ENCODE measurements at regions not wholly inside any gene's neighbourhood (a gene's known extent, or its start where the extent isn't known, plus 50 kb on each side); places are given as distances from the start of the nearest gene placed in this dataset.
A peak's percentile ranks its signal among the peaks of the same experiment; 100 is the strongest.

GRCh38 chr19:28939236-28939635 is 273.7 kb downstream of the UQCRFS1 start:
- H4K20me1 ChIP-seq (ENCODE audit: control insufficient read depth, insufficient read depth, insufficient read length): no peaks in the 10 kb centered on the region
- H3K4me2 ChIP-seq (ENCODE audit: insufficient read depth, insufficient read length, low read length): no peak overlapping the region
- H4K91ac ChIP-seq (ENCODE audit: insufficient read length, low read depth, low read length): no peak overlapping the region
- no peak overlapping the region for H2AFZ ChIP-seq (ENCODE audit: low read length)
- H3K23ac ChIP-seq (ENCODE audit: insufficient read length, low read depth, low read length): no peak overlapping the region
- no peak for DNase-seq
- H3K56ac ChIP-seq (ENCODE audit: insufficient read length, low read depth, low read length): no peak overlapping the region
- Mint-ChIP-seq H3K27me3 (ENCODE audit: low read depth) (peaks cover 8% of the 10 kb centered on the region; the same call in 1 of the 2 replicates), H3K9me3 (no peaks in the 10 kb centered on the region), H3K27ac (peak overlapping the region in 1 of 3 experiments; percentile 78; a peak in 1 of 7 replicates), H3K4me3 (no peak overlapping the region), H3K36me3 (ENCODE audit: insufficient read depth in 1 of 3, low read depth in 3 of 3) (peaks cover 0 to 2% (median 0%) of the 10 kb centered on the region in 3 experiments; a peak in 1 of 7 replicates), H3K4me1 (no peaks in the 10 kb centered on the region)
- no peaks in the 10 kb centered on the region for H3K79me1 ChIP-seq (ENCODE audit: insufficient read depth, low read depth, low read length, poor library complexity, severe bottlenecking)
- no peak for TF ChIP-seq CTCF (conservative IDR thresholded peaks at IDR 0.05)
- no peaks in the 10 kb centered on the region for H3K9me3 ChIP-seq (ENCODE audit: control insufficient read depth, low read depth, low read length)
- no peaks in the 10 kb centered on the region for H3K27me3 ChIP-seq (ENCODE audit: insufficient read depth, low read length)
- no peaks in the 10 kb centered on the region for H3K4me1 ChIP-seq (ENCODE audit: insufficient read depth, low read length)
- H2AK5ac ChIP-seq (ENCODE audit: insufficient read length, low read length): no peak overlapping the region
- no peak overlapping the region for H2BK5ac ChIP-seq (ENCODE audit: insufficient read length, low read length)
- no peaks in the 10 kb centered on the region for H3K79me2 ChIP-seq (ENCODE audit: insufficient read depth, low read length)
- H2BK120ac ChIP-seq (ENCODE audit: low read depth, low read length, poor library complexity, severe bottlenecking): no peak overlapping the region
- no peaks in the 10 kb centered on the region for H3K23me2 ChIP-seq (ENCODE audit: insufficient read length, low read depth, low read length, poor library complexity, severe bottlenecking)
- H3T11ph ChIP-seq (ENCODE audit: low read length): no peak overlapping the region
- H3K9ac ChIP-seq (ENCODE audit: extremely low read depth, insufficient read length, low read length): no peak overlapping the region
- H3K27ac ChIP-seq (ENCODE audit: insufficient read length, low read depth, low read length): no peak overlapping the region
- no peak overlapping the region for H4K5ac ChIP-seq (ENCODE audit: insufficient read length, low read depth, low read length)
- no peak overlapping the region for H4K8ac ChIP-seq (replicated peaks; ENCODE audit: insufficient read length, low read depth, low read length)
- H3K4ac ChIP-seq (ENCODE audit: low read depth, low read length): no peak overlapping the region
- H2BK15ac ChIP-seq (ENCODE audit: low read depth, low read length): no peak overlapping the region
- H3K18ac ChIP-seq (ENCODE audit: insufficient read length, low read depth, low read length): no peak overlapping the region
- H2BK12ac ChIP-seq (ENCODE audit: insufficient read length, low read depth, low read length): no peak overlapping the region
- H2BK20ac ChIP-seq (ENCODE audit: low read depth, low read length, poor library complexity, severe bottlenecking): no peak overlapping the region
- no peak overlapping the region for H3K14ac ChIP-seq (ENCODE audit: insufficient read depth, low read length)
